Mesendoderm (in vitro differentiated cells): ENCODE measurements at regions not wholly inside any gene's neighbourhood (a gene's known extent, or its start where the extent isn't known, plus 50 kb on each side); places are given as distances from the start of the nearest gene placed in this dataset.

Source experiments
- DNase-seq: peaks from one replicate; pipeline ENCODE4 v3.0.0; 2013
- H2AK5ac ChIP-seq: 2 replicates; pipeline ENCODE4 v1.6.1; 2013; ENCODE audit warnings: low read length, inconsistent platforms
- H2BK120ac ChIP-seq: 2 replicates; pipeline ENCODE4 v1.6.1; 2013; ENCODE audit warnings: low read depth, mild to moderate bottlenecking, low read length, moderate library complexity, mixed read lengths
- H2BK15ac ChIP-seq: replicated peaks from 2 replicates; pipeline ENCODE4 v1.6.1; 2013; ENCODE audit warnings: low read depth, mild to moderate bottlenecking, moderate library complexity
- H2BK5ac ChIP-seq: 2 replicates; pipeline ENCODE4 v1.6.1; 2013; ENCODE audit warnings: low read length, inconsistent platforms
- H3K18ac ChIP-seq: 2 replicates; pipeline ENCODE4 v1.6.1; 2013; ENCODE audit warnings: mild to moderate bottlenecking, low read length, mixed read lengths
- H3K23ac ChIP-seq: one replicate; pipeline ENCODE4 v1.6.1; 2013; ENCODE audit warnings: low read length
- H3K27ac ChIP-seq: 2 replicates; pipeline ENCODE4 v1.5.1; 2013; ENCODE audit warnings: low read depth, mild to moderate bottlenecking, inconsistent platforms, low read length, moderate library complexity
- H3K27me3 ChIP-seq: 2 replicates; pipeline ENCODE4 v1.6.1; 2013; ENCODE audit warnings: low read length, control low read depth, mild to moderate bottlenecking, inconsistent platforms; ENCODE audit not compliant: insufficient read depth, poor library complexity
- H3K36me3 ChIP-seq: 2 replicates; pipeline ENCODE4 v1.6.1; 2013; ENCODE audit warnings: low read length, inconsistent platforms; ENCODE audit not compliant: control insufficient read depth, insufficient read depth
- H3K4ac ChIP-seq: one replicate; pipeline ENCODE4 v1.6.1; 2013; ENCODE audit warnings: low read depth, mild to moderate bottlenecking, low read length, moderate library complexity
- H3K4me1 ChIP-seq: 2 replicates; pipeline ENCODE4 v1.6.1; 2013; ENCODE audit warnings: low read depth, low read length, inconsistent platforms; ENCODE audit not compliant: control insufficient read depth
- H3K4me2 ChIP-seq: 2 replicates; pipeline ENCODE4 v1.6.1; 2013; ENCODE audit warnings: low read length
- H3K4me3 ChIP-seq: 2 replicates; pipeline ENCODE4 v1.5.1; 2013; ENCODE audit warnings: mild to moderate bottlenecking, low read length
- H3K56ac ChIP-seq: one replicate; pipeline ENCODE4 v1.6.1; 2013; ENCODE audit warnings: low read length
- H3K79me1 ChIP-seq: 2 replicates; pipeline ENCODE4 v1.6.1; 2013; ENCODE audit warnings: low read length, inconsistent platforms
- H3K79me2 ChIP-seq: 2 replicates; pipeline ENCODE4 v1.6.1; 2013; ENCODE audit warnings: mild to moderate bottlenecking, low read length; ENCODE audit not compliant: control insufficient read depth, insufficient read depth
- H3K9ac ChIP-seq: 2 replicates; pipeline ENCODE4 v1.6.1; 2013; ENCODE audit warnings: low read length, inconsistent platforms
- H4K5ac ChIP-seq: one replicate; pipeline ENCODE4 v1.6.1; 2013; ENCODE audit warnings: low read length
- H4K8ac ChIP-seq: one replicate; pipeline ENCODE4 v1.6.1; 2013; ENCODE audit warnings: low read depth, mild to moderate bottlenecking, control low read depth, low read length, moderate library complexity
- WGBS: extraction: QIAGEN DNeasy Blood & Tissue Kit; methylation state at CpG from one replicate; pipeline ENCODE4 v1.1.7; 2013; ENCODE audit warnings: low lambda C conversion rate, missing lambda C conversion rate; ENCODE audit not compliant: insufficient coverage; ENCODE audit errors: extremely low coverage; 5-methylcytosine and 5-hydroxymethylcytosine counted together

GRCh38 chr14:84874436-84874835 lies 655.5 kb upstream of the FLRT2 start:
- Histone ChIP-seq H2AK5ac (no peak overlapping the region), H3K4me1 (no peaks in the 10 kb centered on the region), H4K8ac (no peak overlapping the region), H4K5ac (no peak overlapping the region), H3K36me3 (no peaks in the 10 kb centered on the region), H3K4me3 (no peak overlapping the region), H3K4ac (no peak overlapping the region), H3K18ac (no peak overlapping the region), H3K79me2 (no peaks in the 10 kb centered on the region), H3K56ac (no peak overlapping the region), H2BK15ac (no peak overlapping the region), H3K27me3 (no peaks in the 10 kb centered on the region), H2BK120ac (no peak overlapping the region), H2BK5ac (no peak overlapping the region), H3K79me1 (no peaks in the 10 kb centered on the region), H3K4me2 (no peak overlapping the region), H3K27ac (no peak overlapping the region), H3K9ac (no peak overlapping the region), H3K23ac (no peak overlapping the region)
- DNase-seq: no peak
- WGBS: no CpG with 5 or more reads among the region's 2 CpGs

GRCh38 chr14:84877061-84877460 lies 652.9 kb upstream of the FLRT2 start:
- H3K4me1 ChIP-seq: no peaks in the 10 kb centered on the region
- no peak overlapping the region for H2BK5ac ChIP-seq
- no peak overlapping the region for H2AK5ac ChIP-seq
- H3K27me3 ChIP-seq: no peaks in the 10 kb centered on the region
- H2BK15ac ChIP-seq: no peak overlapping the region
- H3K4ac ChIP-seq: no peak overlapping the region
- H3K79me2 ChIP-seq: no peaks in the 10 kb centered on the region
- no peak overlapping the region for H3K27ac ChIP-seq
- WGBS: no CpG with 5 or more reads among the region's 1 CpG
- no peaks in the 10 kb centered on the region for H3K79me1 ChIP-seq
- H3K4me2 ChIP-seq: no peak overlapping the region
- no peak overlapping the region for H3K56ac ChIP-seq
- no peak overlapping the region for H4K8ac ChIP-seq
- H4K5ac ChIP-seq: no peak overlapping the region
- no peak overlapping the region for H3K18ac ChIP-seq
- no peak for DNase-seq
- H3K36me3 ChIP-seq: no peaks in the 10 kb centered on the region
- H3K4me3 ChIP-seq: no peak overlapping the region
- no peak overlapping the region for H2BK120ac ChIP-seq
- no peak overlapping the region for H3K9ac ChIP-seq
- no peak overlapping the region for H3K23ac ChIP-seq

- no peak overlapping the region for H3K23ac ChIP-seq
- no peak overlapping the region for H3K4ac ChIP-seq
- H3K4me2 ChIP-seq: no peak overlapping the region
- H2AK5ac ChIP-seq: no peak overlapping the region
- H3K4me1 ChIP-seq: no peaks in the 10 kb centered on the region
- no peak for DNase-seq
- no peak overlapping the region for H2BK15ac ChIP-seq
- no peak overlapping the region for H3K4me3 ChIP-seq
- H4K5ac ChIP-seq: no peak overlapping the region
- H3K18ac ChIP-seq: no peak overlapping the region
- no peak overlapping the region for H3K27ac ChIP-seq
- H4K8ac ChIP-seq: no peak overlapping the region
- no peak overlapping the region for H2BK5ac ChIP-seq
- no peaks in the 10 kb centered on the region for H3K36me3 ChIP-seq
- WGBS: no CpG with 5 or more reads among the region's 1 CpG
- H3K79me1 ChIP-seq: no peaks in the 10 kb centered on the region
- no peak overlapping the region for H3K56ac ChIP-seq
- no peaks in the 10 kb centered on the region for H3K27me3 ChIP-seq
- H3K9ac ChIP-seq: no peak overlapping the region
- H2BK120ac ChIP-seq: no peak overlapping the region
- H3K79me2 ChIP-seq: no peaks in the 10 kb centered on the region
Measured at GRCh38 chr14:84882830-84883229, 647.1 kb upstream of the FLRT2 start.

GRCh38 chr14:84885061-84885460 lies 644.9 kb upstream of the FLRT2 start:
- no peak overlapping the region for H3K9ac ChIP-seq
- no peak overlapping the region for H2BK120ac ChIP-seq
- WGBS: no CpG with 5 or more reads among the region's 3 CpGs
- H3K79me2 ChIP-seq: no peaks in the 10 kb centered on the region
- H4K8ac ChIP-seq: no peak overlapping the region
- H2AK5ac ChIP-seq: no peak overlapping the region
- no peak overlapping the region for H3K18ac ChIP-seq
- H3K4me1 ChIP-seq: no peaks in the 10 kb centered on the region
- no peak overlapping the region for H3K56ac ChIP-seq
- H2BK15ac ChIP-seq: no peak overlapping the region
- H3K27ac ChIP-seq: no peak overlapping the region
- no peak overlapping the region for H3K4me2 ChIP-seq
- no peak overlapping the region for H3K4me3 ChIP-seq
- H3K4ac ChIP-seq: no peak overlapping the region
- no peak overlapping the region for H3K23ac ChIP-seq
- no peaks in the 10 kb centered on the region for H3K27me3 ChIP-seq
- no peaks in the 10 kb centered on the region for H3K79me1 ChIP-seq
- no peak for DNase-seq
- H4K5ac ChIP-seq: no peak overlapping the region
- no peaks in the 10 kb centered on the region for H3K36me3 ChIP-seq
- H2BK5ac ChIP-seq: no peak overlapping the region

- Histone ChIP-seq H3K4ac (no peak overlapping the region), H2BK5ac (no peak overlapping the region), H3K4me2 (no peak overlapping the region), H4K8ac (no peak overlapping the region), H2AK5ac (no peak overlapping the region), H3K79me2 (no peaks in the 10 kb centered on the region), H3K4me1 (no peaks in the 10 kb centered on the region), H3K27me3 (no peaks in the 10 kb centered on the region), H2BK15ac (no peak overlapping the region), H3K23ac (no peak overlapping the region), H3K36me3 (no peaks in the 10 kb centered on the region), H3K79me1 (no peaks in the 10 kb centered on the region), H4K5ac (no peak overlapping the region), H3K4me3 (no peak overlapping the region), H2BK120ac (no peak overlapping the region), H3K56ac (no peak overlapping the region), H3K18ac (no peak overlapping the region), H3K27ac (no peak overlapping the region), H3K9ac (no peak overlapping the region)
- DNase-seq: no peak
Measured at GRCh38 chr14:84891404-84891803, 638.5 kb upstream of the FLRT2 start.

- no peak overlapping the region for H3K4ac ChIP-seq
- no CpG with 5 or more reads among the region's 1 CpG for WGBS
Measured at GRCh38 chr14:84894254-84894653, 635.7 kb upstream of the FLRT2 start.

More at GRCh38 chr14:84894254-84894653, 635.7 kb upstream of the FLRT2 start:
- Histone ChIP-seq H3K27ac (no peak overlapping the region), H2AK5ac (no peak overlapping the region), H4K5ac (no peak overlapping the region), H3K79me1 (no peaks in the 10 kb centered on the region), H3K36me3 (no peaks in the 10 kb centered on the region), H3K18ac (no peak overlapping the region), H3K9ac (no peak overlapping the region), H3K4me3 (no peak overlapping the region), H2BK120ac (no peak overlapping the region), H3K56ac (no peak overlapping the region), H2BK15ac (no peak overlapping the region), H3K27me3 (no peaks in the 10 kb centered on the region), H2BK5ac (no peak overlapping the region), H3K4me2 (no peak overlapping the region), H3K79me2 (no peaks in the 10 kb centered on the region), H3K4me1 (no peaks in the 10 kb centered on the region), H3K23ac (no peak overlapping the region), H4K8ac (no peak overlapping the region)
- no peak for DNase-seq
